Stimulated activated naive CD8-positive, alpha-beta T cell treated with anti-CD3 and anti-CD28 coated beads, Interleukin-15, Interleukin-2, amounts not matched to agents 100 ng/mL and 50 ng/mL, for 24 hours (primary cell): ENCODE measurements at regions not wholly inside any gene's neighbourhood (a gene's known extent, or its start where the extent isn't known, plus 50 kb on each side); places are given as distances from the start of the nearest gene placed in this dataset.

ENCODE experiments used
- H3K27ac Mint-ChIP-seq: one replicate; pipeline ENCODE4 v1.8.0; 2021; ENCODE audit warnings: mild to moderate bottlenecking, mixed read lengths
- H3K27me3 Mint-ChIP-seq: one replicate; pipeline ENCODE4 v1.8.0; 2021; ENCODE audit warnings: mixed read lengths
- H3K36me3 Mint-ChIP-seq: one replicate; pipeline ENCODE4 v1.8.0; 2021; ENCODE audit warnings: low read depth, mixed read lengths
- H3K4me1 Mint-ChIP-seq: one replicate; pipeline ENCODE4 v1.8.0; 2021; ENCODE audit warnings: low read depth, mixed read lengths
- H3K4me3 Mint-ChIP-seq: one replicate; pipeline ENCODE4 v1.8.0; 2021; ENCODE audit warnings: mild to moderate bottlenecking, mixed read lengths
- H3K9me3 Mint-ChIP-seq: one replicate; pipeline ENCODE4 v1.8.0; 2021; ENCODE audit warnings: mixed read lengths

DNA sequence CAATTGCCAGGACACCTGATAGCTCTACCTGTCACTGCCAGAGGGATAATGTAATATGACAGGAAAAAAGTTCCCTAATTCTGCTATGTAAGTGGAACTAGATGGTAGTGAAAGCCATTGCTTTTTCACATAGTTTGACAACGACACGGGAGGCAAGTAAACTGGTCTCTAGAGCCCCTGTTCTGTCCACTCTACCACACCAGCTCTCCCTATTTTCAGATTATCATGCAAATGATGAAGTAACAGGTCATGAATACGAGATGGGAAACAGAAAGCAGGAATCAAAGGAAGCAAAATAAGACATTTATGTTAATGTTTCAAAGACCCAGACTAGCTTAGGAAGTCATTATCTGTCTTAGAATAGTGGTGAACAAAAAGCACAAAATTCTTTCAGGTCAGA, 56.2 kb downstream of the TAF11L14 start:
- Mint-ChIP-seq H3K9me3 (peaks cover 24% of the 10 kb centered on the region), H3K27ac (no peak overlapping the region), H3K27me3 (no peaks in the 10 kb centered on the region), H3K4me1 (no peaks in the 10 kb centered on the region), H3K36me3 (no peaks in the 10 kb centered on the region), H3K4me3 (no peak overlapping the region)

GRCh38 chr5:17691762-17692161, 57.5 kb downstream of the TAF11L14 start:
- peaks cover 20% of the 10 kb centered on the region for H3K9me3 Mint-ChIP-seq
- H3K36me3 Mint-ChIP-seq: no peaks in the 10 kb centered on the region
- no peak overlapping the region for H3K27ac Mint-ChIP-seq
- no peak overlapping the region for H3K4me3 Mint-ChIP-seq
- no peaks in the 10 kb centered on the region for H3K4me1 Mint-ChIP-seq
- H3K27me3 Mint-ChIP-seq: no peaks in the 10 kb centered on the region

DNA sequence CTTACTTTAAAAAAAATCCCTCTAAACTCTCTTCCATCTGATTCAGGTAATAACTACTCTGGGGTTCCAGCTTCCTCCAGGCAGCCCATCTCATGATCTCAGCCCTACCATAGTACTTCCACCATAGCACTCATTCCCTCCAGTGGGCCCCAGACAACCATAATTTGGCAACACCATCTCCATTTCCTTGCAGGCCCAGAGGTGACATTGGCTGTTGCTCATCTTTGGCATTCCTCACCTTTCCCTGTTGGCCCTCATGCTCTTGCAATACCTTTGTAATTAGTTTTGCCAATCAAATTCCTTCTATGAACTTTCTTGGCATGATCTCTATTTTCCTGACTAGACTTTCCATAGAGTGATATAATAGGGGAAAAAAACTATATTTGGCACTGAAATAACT, 60.1 kb downstream of the TAF11L14 start:
- no peaks in the 10 kb centered on the region for H3K36me3 Mint-ChIP-seq
- H3K4me3 Mint-ChIP-seq: no peak overlapping the region
- peaks cover 26% of the 10 kb centered on the region for H3K9me3 Mint-ChIP-seq
- H3K4me1 Mint-ChIP-seq: no peaks in the 10 kb centered on the region
- no peak overlapping the region for H3K27ac Mint-ChIP-seq
- H3K27me3 Mint-ChIP-seq: no peaks in the 10 kb centered on the region

DNA sequence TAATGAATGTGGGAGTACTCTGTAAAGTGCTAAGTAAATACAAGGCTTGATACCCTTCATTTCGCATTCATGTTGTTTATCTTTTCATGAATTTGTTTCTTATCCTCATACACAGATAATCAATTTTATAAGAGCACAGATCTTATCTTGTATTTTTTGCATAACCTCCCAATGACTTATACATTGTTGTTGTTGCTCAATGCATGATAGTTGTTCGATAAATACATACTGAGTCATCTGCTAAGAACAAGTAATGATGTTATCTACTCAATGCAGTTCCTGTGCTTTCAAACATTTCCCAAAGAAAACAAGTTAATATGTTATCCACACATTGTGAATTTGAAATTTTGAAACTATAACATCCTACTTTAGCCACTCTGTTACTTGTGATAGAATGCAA, 60.7 kb downstream of the TAF11L14 start:
- Mint-ChIP-seq H3K4me1 (no peaks in the 10 kb centered on the region), H3K4me3 (no peak overlapping the region), H3K36me3 (no peaks in the 10 kb centered on the region), H3K27me3 (no peaks in the 10 kb centered on the region), H3K27ac (no peak overlapping the region), H3K9me3 (peaks cover 27% of the 10 kb centered on the region)

- H3K27ac Mint-ChIP-seq: no peak overlapping the region
- H3K4me3 Mint-ChIP-seq: no peak overlapping the region
These were observed 62.4 kb downstream of the TAF11L14 start for GRCh38 chr5:17696627-17697026.

DNA sequence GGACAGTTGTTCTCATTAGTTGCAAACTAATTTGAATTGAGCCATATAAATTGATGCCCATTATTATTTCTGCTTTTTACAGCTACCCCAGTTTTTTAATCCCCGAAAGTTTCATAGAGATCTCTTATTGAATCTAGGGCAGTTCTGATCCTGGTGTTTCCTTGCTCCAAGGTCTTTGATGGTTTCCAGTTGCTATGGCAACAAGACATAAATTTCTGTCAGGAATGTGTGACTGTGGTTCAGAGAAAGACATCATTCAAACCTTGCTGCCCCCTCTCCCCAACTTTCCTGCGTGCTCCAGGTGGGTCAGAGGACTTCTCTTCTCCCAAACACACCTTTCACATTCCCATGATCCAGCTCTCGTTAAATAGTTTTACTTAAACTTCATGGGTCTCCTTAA, 63.4 kb downstream of the TAF11L14 start:
- no peaks in the 10 kb centered on the region for H3K4me1 Mint-ChIP-seq
- H3K9me3 Mint-ChIP-seq: peaks cover 23% of the 10 kb centered on the region
- H3K4me3 Mint-ChIP-seq: no peak overlapping the region
- no peaks in the 10 kb centered on the region for H3K27me3 Mint-ChIP-seq
- H3K27ac Mint-ChIP-seq: no peak overlapping the region
- no peaks in the 10 kb centered on the region for H3K36me3 Mint-ChIP-seq

More at GRCh38 chr5:17696627-17697026, 62.4 kb downstream of the TAF11L14 start:
- no peaks in the 10 kb centered on the region for H3K4me1 Mint-ChIP-seq
- no peaks in the 10 kb centered on the region for H3K36me3 Mint-ChIP-seq
- no peaks in the 10 kb centered on the region for H3K27me3 Mint-ChIP-seq
- peaks cover 27% of the 10 kb centered on the region for H3K9me3 Mint-ChIP-seq

DNA sequence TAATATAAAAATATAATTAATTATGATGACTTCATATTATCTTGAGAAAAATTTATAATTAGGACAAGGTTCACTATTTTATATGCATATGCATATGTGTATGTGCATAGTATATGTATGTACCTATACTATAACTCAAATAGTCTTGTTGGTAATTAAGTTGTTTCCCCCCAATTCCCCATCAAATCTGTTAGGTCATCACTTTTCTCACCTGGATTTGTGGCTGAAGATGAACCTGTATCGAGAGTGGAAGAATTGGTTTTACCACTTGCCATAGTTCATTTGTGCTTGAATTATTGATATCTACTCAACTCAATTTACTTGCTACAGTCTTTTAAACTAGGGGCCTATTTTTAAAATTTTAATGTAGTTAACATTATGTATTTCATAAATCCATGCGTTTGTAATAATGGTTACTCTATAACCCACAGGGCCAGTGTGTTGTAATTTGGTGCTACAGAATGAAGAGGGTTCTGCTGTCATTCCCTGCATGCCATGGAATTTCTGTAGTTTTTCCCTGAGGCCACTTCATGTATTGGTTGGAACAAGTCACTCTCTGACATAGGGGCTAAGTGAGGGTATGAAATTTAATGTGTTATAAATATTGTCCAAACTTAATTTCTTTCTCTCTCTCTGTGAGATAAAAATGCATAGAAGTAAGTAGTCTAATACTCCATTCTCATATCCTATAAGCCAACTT, 74.9 kb downstream of the TAF11L14 start:
- H3K27ac Mint-ChIP-seq: no peak overlapping the region
- no peaks in the 10 kb centered on the region for H3K27me3 Mint-ChIP-seq
- peaks cover 12% of the 10 kb centered on the region for H3K9me3 Mint-ChIP-seq
- H3K4me3 Mint-ChIP-seq: no peak overlapping the region
- no peaks in the 10 kb centered on the region for H3K4me1 Mint-ChIP-seq
- H3K36me3 Mint-ChIP-seq: no peaks in the 10 kb centered on the region

DNA sequence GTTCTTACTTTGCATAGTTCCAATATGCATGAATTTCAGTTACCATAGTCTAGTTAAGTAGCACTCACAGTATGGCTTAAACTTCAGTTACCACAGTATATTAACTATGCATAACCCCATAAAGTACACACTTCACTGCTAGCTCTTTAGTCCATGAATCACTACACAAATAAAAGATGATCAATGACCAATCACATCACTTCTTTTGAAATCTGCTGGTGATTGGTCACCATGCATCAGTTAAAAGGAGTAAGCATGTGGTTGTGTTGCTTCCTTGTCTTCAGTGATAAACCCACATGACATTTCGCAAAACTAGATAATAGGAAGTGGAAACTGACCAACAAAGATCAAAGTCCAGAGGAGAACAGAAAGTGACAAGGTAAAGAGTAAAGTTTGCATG, 79.0 kb downstream of the TAF11L14 start:
- H3K9me3 Mint-ChIP-seq: peaks cover 12% of the 10 kb centered on the region

GRCh38 chr5:17714186-17714585, 79.9 kb downstream of the TAF11L14 start:
- Mint-ChIP-seq H3K27ac (no peak overlapping the region), H3K4me1 (no peaks in the 10 kb centered on the region), H3K36me3 (no peaks in the 10 kb centered on the region), H3K9me3 (peaks cover 12% of the 10 kb centered on the region), H3K27me3 (no peaks in the 10 kb centered on the region), H3K4me3 (no peak overlapping the region)

More for the DNA sequence above, 79.0 kb downstream of the TAF11L14 start:
- H3K36me3 Mint-ChIP-seq: no peaks in the 10 kb centered on the region
- H3K27ac Mint-ChIP-seq: no peak overlapping the region
- H3K27me3 Mint-ChIP-seq: no peaks in the 10 kb centered on the region
- no peaks in the 10 kb centered on the region for H3K4me1 Mint-ChIP-seq
- no peak overlapping the region for H3K4me3 Mint-ChIP-seq

DNA sequence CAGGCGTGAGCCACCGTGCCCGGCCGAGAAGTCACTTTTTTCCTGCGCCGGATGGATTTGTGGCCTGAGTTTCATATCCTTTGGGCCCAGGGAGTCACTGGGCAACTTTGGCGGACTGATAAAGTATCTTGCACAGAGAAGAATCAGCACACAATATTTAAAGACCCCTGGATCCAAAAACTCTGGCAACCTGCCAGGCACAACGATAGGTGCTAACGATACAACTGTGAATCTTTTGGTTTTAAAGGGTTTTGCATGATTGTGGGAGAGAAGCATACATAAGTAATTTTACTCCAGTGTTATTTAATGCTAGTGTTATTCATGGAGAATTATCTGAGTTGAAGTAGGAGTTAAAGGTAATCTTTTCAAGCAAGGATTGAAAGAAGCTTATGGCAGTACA, 85.3 kb downstream of the TAF11L14 start:
- no peaks in the 10 kb centered on the region for H3K4me1 Mint-ChIP-seq
- H3K36me3 Mint-ChIP-seq: no peaks in the 10 kb centered on the region
- no peaks in the 10 kb centered on the region for H3K27me3 Mint-ChIP-seq
- peaks cover 5% of the 10 kb centered on the region for H3K9me3 Mint-ChIP-seq
- no peak overlapping the region for H3K27ac Mint-ChIP-seq
- no peak overlapping the region for H3K4me3 Mint-ChIP-seq

DNA sequence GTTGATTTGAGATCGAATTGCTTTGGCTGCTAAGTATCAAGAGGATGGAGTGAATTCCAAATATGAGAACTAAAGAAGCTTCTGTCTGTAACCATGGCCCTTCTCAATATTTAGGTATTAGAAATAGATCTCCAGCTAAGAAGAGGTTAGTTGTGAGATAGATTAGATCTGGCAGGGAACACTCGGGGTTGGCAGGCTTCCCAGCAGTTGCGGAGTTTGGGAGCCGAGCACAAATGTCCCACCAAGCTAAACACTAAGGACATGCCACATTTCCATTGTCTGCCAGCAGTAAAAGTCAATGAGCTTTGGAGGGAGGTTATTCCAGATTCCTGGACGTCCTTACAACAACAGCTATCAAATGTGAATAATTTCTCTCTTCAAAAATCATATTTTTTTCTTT, 85.8 kb downstream of the TAF11L14 start:
- H3K9me3 Mint-ChIP-seq: peaks cover 5% of the 10 kb centered on the region
- no peak overlapping the region for H3K4me3 Mint-ChIP-seq
- H3K36me3 Mint-ChIP-seq: no peaks in the 10 kb centered on the region
- no peaks in the 10 kb centered on the region for H3K27me3 Mint-ChIP-seq
- no peak overlapping the region for H3K27ac Mint-ChIP-seq
- no peaks in the 10 kb centered on the region for H3K4me1 Mint-ChIP-seq

DNA sequence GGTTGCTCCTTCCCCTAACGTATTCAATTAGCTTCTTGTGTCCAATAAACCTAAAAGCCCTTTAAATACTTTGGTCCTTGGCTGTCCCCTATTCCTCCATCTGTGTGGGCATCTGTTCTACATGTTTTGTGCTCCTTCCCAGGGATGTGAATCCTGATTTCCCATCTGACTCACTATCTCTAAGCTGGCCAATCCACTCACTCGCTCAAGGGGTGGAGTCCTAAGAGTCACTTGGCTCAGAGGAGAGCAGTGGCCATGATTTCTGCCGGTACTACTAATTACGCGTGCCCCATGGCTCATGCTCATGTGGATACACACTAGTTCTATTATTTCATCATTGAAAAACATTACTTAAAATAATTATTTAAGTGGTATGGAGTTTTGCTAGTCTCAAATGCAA, 89.6 kb downstream of the TAF11L14 start:
- H3K9me3 Mint-ChIP-seq: peaks cover 5% of the 10 kb centered on the region
- no peak overlapping the region for H3K4me3 Mint-ChIP-seq

DNA sequence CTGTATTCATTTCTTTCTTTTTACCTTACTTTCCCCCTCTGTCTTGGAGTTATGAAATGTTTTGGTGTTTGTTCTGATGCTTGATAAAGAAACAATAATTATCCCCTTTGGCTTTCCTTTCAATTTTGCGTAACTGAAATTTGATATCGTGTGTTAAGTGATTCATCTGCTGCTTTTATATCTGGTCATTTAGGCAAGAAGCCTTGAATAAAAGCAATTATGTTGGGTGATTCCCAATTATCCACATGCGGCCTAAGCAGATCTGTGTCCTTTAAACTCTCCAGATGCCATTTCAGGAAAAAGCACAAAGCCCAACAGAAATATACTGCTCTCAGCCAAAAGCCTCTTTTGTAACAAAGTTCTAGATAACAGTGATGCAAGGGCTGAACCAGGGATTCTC, 92.8 kb downstream of the TAF11L14 start:
- no peaks in the 10 kb centered on the region for H3K27me3 Mint-ChIP-seq

More for the DNA sequence above, 89.6 kb downstream of the TAF11L14 start:
- Mint-ChIP-seq H3K36me3 (no peaks in the 10 kb centered on the region), H3K27me3 (no peaks in the 10 kb centered on the region), H3K4me1 (no peaks in the 10 kb centered on the region), H3K27ac (no peak overlapping the region)

DNA sequence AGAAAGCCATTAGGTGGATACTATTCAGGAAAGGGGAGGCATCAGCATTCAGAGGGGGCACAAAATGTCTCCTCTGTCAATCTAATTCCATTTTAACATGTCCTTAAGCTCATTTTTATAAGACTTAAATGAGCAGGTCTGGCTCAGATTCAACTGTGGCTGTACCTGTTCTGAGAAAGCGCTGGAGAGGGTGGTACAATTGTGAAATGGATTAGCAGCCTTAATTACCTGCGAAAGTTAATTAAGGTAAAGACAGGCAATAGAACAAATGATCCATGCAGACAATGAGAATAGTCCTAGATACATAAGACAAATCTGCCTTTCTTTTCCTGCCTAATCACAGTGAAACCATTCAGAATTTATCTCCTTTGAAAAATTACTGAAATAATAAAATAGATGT, 96.2 kb downstream of the TAF11L14 start:
- Mint-ChIP-seq H3K9me3 (peaks cover 5% of the 10 kb centered on the region), H3K27ac (no peak overlapping the region), H3K4me3 (no peak overlapping the region), H3K27me3 (no peaks in the 10 kb centered on the region), H3K36me3 (no peaks in the 10 kb centered on the region), H3K4me1 (no peaks in the 10 kb centered on the region)

More for the DNA sequence above, 92.8 kb downstream of the TAF11L14 start:
- Mint-ChIP-seq H3K27ac (no peak overlapping the region), H3K4me1 (no peaks in the 10 kb centered on the region), H3K36me3 (no peaks in the 10 kb centered on the region), H3K9me3 (peaks cover 5% of the 10 kb centered on the region), H3K4me3 (no peak overlapping the region)

GRCh38 chr5:17732351-17732923, 98.2 kb downstream of the TAF11L14 start:
- Mint-ChIP-seq H3K27ac (no peak overlapping the region), H3K4me1 (no peaks in the 10 kb centered on the region), H3K36me3 (no peaks in the 10 kb centered on the region), H3K9me3 (peaks cover 12% of the 10 kb centered on the region), H3K27me3 (no peaks in the 10 kb centered on the region), H3K4me3 (no peak overlapping the region)

DNA sequence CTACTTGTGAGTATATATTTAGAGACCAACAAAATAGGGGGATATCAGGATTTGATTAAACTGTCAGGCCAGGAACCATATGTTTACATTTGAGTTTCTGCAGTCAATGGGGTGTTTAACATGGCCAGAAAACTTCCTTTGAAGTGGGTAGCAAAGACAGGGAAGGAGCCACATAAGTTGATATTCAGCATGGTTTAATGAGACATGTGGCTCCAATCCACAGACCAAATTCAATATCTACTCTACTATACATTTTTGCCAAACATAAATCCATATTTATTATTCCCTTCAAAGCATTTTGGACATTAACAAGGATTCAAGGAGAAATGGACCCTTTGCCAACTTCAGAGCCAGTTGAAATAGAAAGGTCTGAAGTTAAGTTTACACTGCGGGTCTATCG, 99.8 kb downstream of the TAF11L14 start:
- H3K9me3 Mint-ChIP-seq: peaks cover 12% of the 10 kb centered on the region
- no peaks in the 10 kb centered on the region for H3K36me3 Mint-ChIP-seq
- no peak overlapping the region for H3K27ac Mint-ChIP-seq
- no peaks in the 10 kb centered on the region for H3K27me3 Mint-ChIP-seq
- no peak overlapping the region for H3K4me3 Mint-ChIP-seq
- no peaks in the 10 kb centered on the region for H3K4me1 Mint-ChIP-seq
